ENCODE measurements at regions not wholly inside any gene's neighbourhood (a gene's known extent, or its start where the extent isn't known, plus 50 kb on each side); places are given as distances from the start of the nearest gene placed in this dataset.
"Not testable (repeated sequence)": the region's sequence is repeated elsewhere in the genome, so short reads cannot be mapped to it uniquely, and the experiment has no call there.

DNA sequence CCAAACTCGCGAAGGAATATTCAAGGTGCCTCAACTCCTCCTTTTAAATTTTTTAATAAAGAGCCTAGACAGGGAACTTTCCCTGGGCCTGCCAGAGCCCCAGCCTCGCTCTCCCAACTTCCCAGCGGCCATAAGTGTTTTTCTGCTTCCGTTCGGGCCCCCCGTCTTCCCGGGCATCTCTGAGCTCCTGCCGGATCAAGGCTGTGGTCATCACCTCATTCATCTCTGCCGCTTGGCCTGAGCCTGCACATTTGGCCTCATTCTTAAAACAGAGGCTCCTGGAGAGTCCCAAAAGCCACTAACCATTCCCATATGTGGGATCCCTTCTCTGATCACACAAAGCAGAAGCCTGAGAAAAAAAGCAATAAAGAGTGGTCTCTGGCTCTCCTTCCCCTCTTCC lies 969.1 kb upstream of the DEFB115 start:
- H3K27me3 Mint-ChIP-seq (ENCODE audit: low read depth), result peaks cover 7% of the 10 kb centered on the region
- Histone ChIP-seq H4K91ac (ENCODE audit: insufficient read length, low read depth, low read length) (no peak overlapping the region), H3K27me3 (ENCODE audit: insufficient read depth, low read length) (no peaks in the 10 kb centered on the region), H4K20me1 (ENCODE audit: control insufficient read depth, insufficient read depth, insufficient read length) (no peaks in the 10 kb centered on the region), H3K4me1 (ENCODE audit: insufficient read depth, low read length) (no peaks in the 10 kb centered on the region), H3K56ac (ENCODE audit: insufficient read length, low read depth, low read length) (no peak overlapping the region), H3K14ac (ENCODE audit: insufficient read depth, low read length) (no peak overlapping the region), H3K23me2 (ENCODE audit: insufficient read length, low read depth, low read length, poor library complexity, severe bottlenecking) (no peaks in the 10 kb centered on the region), H2BK20ac (ENCODE audit: low read depth, low read length, poor library complexity, severe bottlenecking) (no peak overlapping the region), H2AK5ac (ENCODE audit: insufficient read length, low read length) (no peak overlapping the region), H2BK15ac (ENCODE audit: low read depth, low read length) (no peak overlapping the region), H3K4me2 (ENCODE audit: insufficient read depth, insufficient read length, low read length) (no peak overlapping the region), H2AFZ (ENCODE audit: low read length) (no peak overlapping the region), H2BK5ac (ENCODE audit: insufficient read length, low read length) (no peak overlapping the region), H3K4ac (ENCODE audit: low read depth, low read length) (no peak overlapping the region), H3K23ac (ENCODE audit: insufficient read length, low read depth, low read length) (no peak overlapping the region), H3K9me3 (ENCODE audit: control insufficient read depth, low read depth, low read length) (peaks cover 32% of the 10 kb centered on the region), H3T11ph (ENCODE audit: low read length) (no peak overlapping the region), H3K9ac (ENCODE audit: extremely low read depth, insufficient read length, low read length) (no peak overlapping the region), H2BK120ac (ENCODE audit: low read depth, low read length, poor library complexity, severe bottlenecking) (no peak overlapping the region), H2BK12ac (ENCODE audit: insufficient read length, low read depth, low read length) (no peak overlapping the region), H3K27ac (ENCODE audit: insufficient read length, low read depth, low read length) (no peak overlapping the region), H4K8ac (replicated peaks; ENCODE audit: insufficient read length, low read depth, low read length) (no peak overlapping the region), H3K79me2 (ENCODE audit: insufficient read depth, low read length) (no peaks in the 10 kb centered on the region), H4K5ac (ENCODE audit: insufficient read length, low read depth, low read length) (no peak overlapping the region), H3K79me1 (ENCODE audit: insufficient read depth, low read depth, low read length, poor library complexity, severe bottlenecking) (no peaks in the 10 kb centered on the region), H3K18ac (ENCODE audit: insufficient read length, low read depth, low read length) (no peak overlapping the region)
- peaks cover 80 to 87% of the 10 kb centered on the region in 2 experiments for H3K9me3 Mint-ChIP-seq
- no peak overlapping the region for H3K4me3 Mint-ChIP-seq
- TF ChIP-seq, protein P1, sequence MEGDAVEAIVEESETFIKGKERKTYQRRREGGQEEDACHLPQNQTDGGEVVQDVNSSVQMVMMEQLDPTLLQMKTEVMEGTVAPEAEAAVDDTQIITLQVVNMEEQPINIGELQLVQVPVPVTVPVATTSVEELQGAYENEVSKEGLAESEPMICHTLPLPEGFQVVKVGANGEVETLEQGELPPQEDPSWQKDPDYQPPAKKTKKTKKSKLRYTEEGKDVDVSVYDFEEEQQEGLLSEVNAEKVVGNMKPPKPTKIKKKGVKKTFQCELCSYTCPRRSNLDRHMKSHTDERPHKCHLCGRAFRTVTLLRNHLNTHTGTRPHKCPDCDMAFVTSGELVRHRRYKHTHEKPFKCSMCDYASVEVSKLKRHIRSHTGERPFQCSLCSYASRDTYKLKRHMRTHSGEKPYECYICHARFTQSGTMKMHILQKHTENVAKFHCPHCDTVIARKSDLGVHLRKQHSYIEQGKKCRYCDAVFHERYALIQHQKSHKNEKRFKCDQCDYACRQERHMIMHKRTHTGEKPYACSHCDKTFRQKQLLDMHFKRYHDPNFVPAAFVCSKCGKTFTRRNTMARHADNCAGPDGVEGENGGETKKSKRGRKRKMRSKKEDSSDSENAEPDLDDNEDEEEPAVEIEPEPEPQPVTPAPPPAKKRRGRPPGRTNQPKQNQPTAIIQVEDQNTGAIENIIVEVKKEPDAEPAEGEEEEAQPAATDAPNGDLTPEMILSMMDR (conservative IDR thresholded peaks at IDR 0.05), result no peak
- peaks cover 16 to 28% (median 27%) of the 10 kb centered on the region in 3 experiments; a peak in 6 of 7 replicates for H3K36me3 Mint-ChIP-seq (ENCODE audit: insufficient read depth in 1 of 3, low read depth in 3 of 3)
- no peaks in the 10 kb centered on the region for H3K4me1 Mint-ChIP-seq
- H3K27ac Mint-ChIP-seq, result no peak overlapping the region
- no peak for DNase-seq
- no CpG with 5 or more reads among the region's 10 CpGs for WGBS (ENCODE audit: extremely low coverage, insufficient read length, low lambda C conversion rate)

DNA sequence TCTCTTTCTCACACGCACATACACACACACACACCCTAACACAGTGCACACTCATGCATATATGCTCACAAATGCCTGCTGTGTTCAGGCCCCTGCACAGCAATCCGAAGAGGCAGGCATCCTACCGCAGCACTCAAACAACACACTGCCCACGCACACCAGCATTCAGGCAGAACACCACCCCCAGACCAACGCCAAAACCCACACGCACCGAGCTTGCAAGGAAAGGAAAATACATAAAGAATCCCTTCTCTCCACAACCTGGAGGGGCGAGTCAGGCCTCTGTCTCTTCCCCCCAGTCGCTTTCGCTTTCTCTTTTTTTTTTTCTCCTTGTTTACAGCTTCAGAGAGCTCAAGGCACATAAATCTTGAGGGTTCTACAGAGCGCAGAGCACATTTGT lies 968.4 kb upstream of the DEFB115 start:
- H3K14ac ChIP-seq (ENCODE audit: insufficient read depth, low read length); H3K23ac ChIP-seq (ENCODE audit: insufficient read length, low read depth, low read length); H2AFZ ChIP-seq (ENCODE audit: low read length); DNase-seq; H3K79me2 ChIP-seq (ENCODE audit: insufficient read depth, low read length); H3K27me3 ChIP-seq (ENCODE audit: insufficient read depth, low read length); H3K4me2 ChIP-seq (ENCODE audit: insufficient read depth, insufficient read length, low read length); H3K18ac ChIP-seq (ENCODE audit: insufficient read length, low read depth, low read length); H4K91ac ChIP-seq (ENCODE audit: insufficient read length, low read depth, low read length); H3K4me1 Mint-ChIP-seq; H3K4me3 Mint-ChIP-seq; H2BK12ac ChIP-seq (ENCODE audit: insufficient read length, low read depth, low read length); H2BK120ac ChIP-seq (ENCODE audit: low read depth, low read length, poor library complexity, severe bottlenecking); H3K56ac ChIP-seq (ENCODE audit: insufficient read length, low read depth, low read length); H3K4ac ChIP-seq (ENCODE audit: low read depth, low read length); H4K8ac ChIP-seq (replicated peaks; ENCODE audit: insufficient read length, low read depth, low read length); H3K27ac ChIP-seq (ENCODE audit: insufficient read length, low read depth, low read length); H2BK15ac ChIP-seq (ENCODE audit: low read depth, low read length); H2AK5ac ChIP-seq (ENCODE audit: insufficient read length, low read length); H2BK5ac ChIP-seq (ENCODE audit: insufficient read length, low read length); H4K5ac ChIP-seq (ENCODE audit: insufficient read length, low read depth, low read length); H3K27me3 Mint-ChIP-seq (ENCODE audit: low read depth); H3K4me1 ChIP-seq (ENCODE audit: insufficient read depth, low read length); H3T11ph ChIP-seq (ENCODE audit: low read length); H2BK20ac ChIP-seq (ENCODE audit: low read depth, low read length, poor library complexity, severe bottlenecking); H4K20me1 ChIP-seq (ENCODE audit: control insufficient read depth, insufficient read depth, insufficient read length); H3K79me1 ChIP-seq (ENCODE audit: insufficient read depth, low read depth, low read length, poor library complexity, severe bottlenecking); H3K27ac Mint-ChIP-seq; H3K23me2 ChIP-seq (ENCODE audit: insufficient read length, low read depth, low read length, poor library complexity, severe bottlenecking); H3K9ac ChIP-seq (ENCODE audit: extremely low read depth, insufficient read length, low read length): not testable (repeated sequence)
- WGBS (ENCODE audit: extremely low coverage, insufficient read length, low lambda C conversion rate), result no CpG with 5 or more reads among the region's 11 CpGs
- Mint-ChIP-seq H3K36me3 (ENCODE audit: insufficient read depth in 1 of 3, low read depth in 3 of 3) (peaks cover 15 to 25% (median 24%) of the 10 kb centered on the region in 3 experiments; a peak in 6 of 7 replicates), H3K9me3 (peaks cover 80 to 87% of the 10 kb centered on the region in 2 experiments)
- H3K9me3 ChIP-seq (ENCODE audit: control insufficient read depth, low read depth, low read length), result peaks cover 32% of the 10 kb centered on the region
